Ureter (tissue), 1 donor: ENCODE measurements at regions not wholly inside any gene's neighbourhood (a gene's known extent, or its start where the extent isn't known, plus 50 kb on each side); places are given as distances from the start of the nearest gene placed in this dataset.
"Not testable (repeated sequence)": the region's sequence is repeated elsewhere in the genome, so short reads cannot be mapped to it uniquely, and the experiment has no call there.

Experiments
- DNase-seq: peaks from one replicate; pipeline ENCODE4 v3.0.0-alpha.2; 2020; ENCODE audit warnings: low spot score
- donor health status: DM: yes; HTN: yes; CAD: no.

GRCh38 chr22:27311698-27312550, 489.6 kb downstream of the MN1 start:
- no peak for DNase-seq

- DNase-seq, result no peak
Measured at GRCh38 chr22:27312565-27312964, 489.0 kb downstream of the MN1 start.

- no peak for DNase-seq
Measured at GRCh38 chr22:27312966-27313855, 488.3 kb downstream of the MN1 start.

GRCh38 chr22:27314276-27314807, 487.2 kb downstream of the MN1 start:
- DNase-seq, result no peak

- DNase-seq, result no peak
Measured at GRCh38 chr22:27315833-27316232, 485.7 kb downstream of the MN1 start.

GRCh38 chr22:27317096-27317495, 484.5 kb downstream of the MN1 start:
- no peak for DNase-seq

GRCh38 chr22:27317971-27318428, 483.6 kb downstream of the MN1 start:
- no peak for DNase-seq

GRCh38 chr22:27318516-27318915, 483.0 kb downstream of the MN1 start:
- no peak for DNase-seq

- DNase-seq, result no peak
Measured at GRCh38 chr22:27323661-27324060, 477.9 kb downstream of the MN1 start.

- DNase-seq, result not testable (repeated sequence)
Measured at GRCh38 chr22:27324908-27325307, 476.6 kb downstream of the MN1 start.

GRCh38 chr22:27327497-27327896, 474.1 kb downstream of the MN1 start:
- no peak for DNase-seq

- no peak for DNase-seq
Measured at GRCh38 chr22:27327981-27328721, 473.4 kb downstream of the MN1 start.

- no peak for DNase-seq
Measured at GRCh38 chr22:27329131-27329850, 472.3 kb downstream of the MN1 start.

- DNase-seq, result no peak
Measured at GRCh38 chr22:27329966-27330645, 471.4 kb downstream of the MN1 start.

- peak; percentile 57 for DNase-seq
Measured at GRCh38 chr22:27331526-27332281, 469.9 kb downstream of the MN1 start.

- DNase-seq, result no peak
Measured at GRCh38 chr22:27335102-27335660, 466.4 kb downstream of the MN1 start.

- no peak for DNase-seq
Measured at GRCh38 chr22:27336151-27337090, 465.1 kb downstream of the MN1 start.

GRCh38 chr22:27337676-27338075, 463.9 kb downstream of the MN1 start:
- DNase-seq, result no peak
